ENCODE measurements at regions not wholly inside any gene's neighbourhood (a gene's known extent, or its start where the extent isn't known, plus 50 kb on each side); places are given as distances from the start of the nearest gene placed in this dataset.
"Not testable (repeated sequence)": the region's sequence is repeated elsewhere in the genome, so short reads cannot be mapped to it uniquely, and the experiment has no call there.

GRCh38 chr7:84911077-84911476 is 275.8 kb downstream of the SEMA3D start:
- H3K4me3 ChIP-seq = no peak overlapping the region
- TF ChIP-seq CTCF (IDR thresholded peaks at IDR 0.05) (no peak), POLR2A (IDR thresholded peaks at IDR 0.05) (no peak), EP300 (IDR thresholded peaks at IDR 0.05) (no peak)
- no peaks in the 10 kb centered on the region for H3K9me3 ChIP-seq
- 85 to 95% (median 92%) methylated on average over 4 of the region's 4 CpGs for WGBS, 3 donors
- no peak overlapping the region for H3K27ac ChIP-seq
- intact Hi-C loops (cut with DNase I) = no loop called here
- H3K4me1 ChIP-seq (ENCODE audit: insufficient read depth) = no peaks in the 10 kb centered on the region
- H3K27me3 ChIP-seq = no peaks in the 10 kb centered on the region
- H3K36me3 ChIP-seq = no peaks in the 10 kb centered on the region
- DNase-seq = no peak

GRCh38 chr7:84910322-84910721 is 276.5 kb downstream of the SEMA3D start:
- H3K9me3 ChIP-seq; H3K27ac ChIP-seq; intact Hi-C loops (cut with DNase I); H3K36me3 ChIP-seq; DNase-seq; H3K4me3 ChIP-seq; H3K4me1 ChIP-seq (ENCODE audit: insufficient read depth); H3K27me3 ChIP-seq: not testable (repeated sequence)
- 86 to 89% (median 88%) methylated on average over 5 of the region's 5 CpGs for WGBS, 3 donors

GRCh38 chr7:84908196-84908793 is 278.6 kb downstream of the SEMA3D start:
- H3K27me3 ChIP-seq = no peaks in the 10 kb centered on the region
- intact Hi-C loops (cut with DNase I) = no loop called here
- DNase-seq = no peak
- no peaks in the 10 kb centered on the region for H3K4me1 ChIP-seq (ENCODE audit: insufficient read depth)
- H3K9me3 ChIP-seq = no peaks in the 10 kb centered on the region
- no peak overlapping the region for H3K27ac ChIP-seq
- TF ChIP-seq EP300 (IDR thresholded peaks at IDR 0.05) = no peak
- no peak for TF ChIP-seq POLR2A (IDR thresholded peaks at IDR 0.05)
- no peak for TF ChIP-seq CTCF (IDR thresholded peaks at IDR 0.05)
- no peak overlapping the region for H3K4me3 ChIP-seq
- no peaks in the 10 kb centered on the region for H3K36me3 ChIP-seq

GRCh38 chr7:84906889-84907288 is 280.0 kb downstream of the SEMA3D start:
- DNase-seq = no peak
- Histone ChIP-seq H3K4me3 (no peak overlapping the region), H3K27ac (no peak overlapping the region), H3K36me3 (no peaks in the 10 kb centered on the region), H3K9me3 (no peaks in the 10 kb centered on the region), H3K27me3 (no peaks in the 10 kb centered on the region), H3K4me1 (ENCODE audit: insufficient read depth) (no peaks in the 10 kb centered on the region)
- WGBS, 3 donors = 85 to 93% (median 87%) methylated on average over 4 of the region's 4 CpGs
- no peak for TF ChIP-seq POLR2A (IDR thresholded peaks at IDR 0.05)
- no peak for TF ChIP-seq EP300 (IDR thresholded peaks at IDR 0.05)
- no peak for TF ChIP-seq CTCF (IDR thresholded peaks at IDR 0.05)
- intact Hi-C loops (cut with DNase I) = no loop called here

- intact Hi-C loops (cut with DNase I) = no loop called here
- no peak for DNase-seq
- H3K27me3 ChIP-seq = no peaks in the 10 kb centered on the region
- H3K4me3 ChIP-seq = no peak overlapping the region
- TF ChIP-seq EP300 (IDR thresholded peaks at IDR 0.05) (no peak), POLR2A (IDR thresholded peaks at IDR 0.05) (no peak), CTCF (IDR thresholded peaks at IDR 0.05) (no peak)
- no peaks in the 10 kb centered on the region for H3K36me3 ChIP-seq
- H3K27ac ChIP-seq = no peak overlapping the region
- no peaks in the 10 kb centered on the region for H3K4me1 ChIP-seq (ENCODE audit: insufficient read depth)
- H3K9me3 ChIP-seq = no peaks in the 10 kb centered on the region
Observed at GRCh38 chr7:84904561-84904960, 282.3 kb downstream of the SEMA3D start.

Measured in ovary (tissue), 7 donors.